ENCODE measurements at regions not wholly inside any gene's neighbourhood (a gene's known extent, or its start where the extent isn't known, plus 50 kb on each side); places are given as distances from the start of the nearest gene placed in this dataset.
A peak's percentile ranks its signal among the peaks of the same experiment; 100 is the strongest.

DNA sequence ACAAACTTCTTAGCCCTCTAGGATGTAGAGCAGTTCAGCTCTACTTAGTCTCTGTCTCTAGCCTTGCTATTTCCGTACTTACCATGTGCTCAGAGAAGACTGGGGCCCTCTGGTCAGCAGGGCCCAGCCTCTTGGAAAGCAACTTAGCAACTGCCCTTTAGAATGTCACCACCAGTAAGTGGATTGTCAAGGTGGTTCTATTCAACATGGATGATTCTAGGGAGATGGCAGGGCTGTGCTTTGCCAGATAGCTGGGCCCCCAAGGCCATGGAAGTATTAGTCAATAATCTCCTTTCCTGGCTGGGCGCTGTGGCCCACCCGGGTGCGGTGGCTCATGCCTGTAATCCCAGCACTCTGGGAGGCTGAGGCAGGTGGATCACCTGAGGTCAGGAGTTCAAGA lies 177.6 kb upstream of the MVB12B start:
- no peaks in the 10 kb centered on the region for H3K27me3 ChIP-seq

DNA sequence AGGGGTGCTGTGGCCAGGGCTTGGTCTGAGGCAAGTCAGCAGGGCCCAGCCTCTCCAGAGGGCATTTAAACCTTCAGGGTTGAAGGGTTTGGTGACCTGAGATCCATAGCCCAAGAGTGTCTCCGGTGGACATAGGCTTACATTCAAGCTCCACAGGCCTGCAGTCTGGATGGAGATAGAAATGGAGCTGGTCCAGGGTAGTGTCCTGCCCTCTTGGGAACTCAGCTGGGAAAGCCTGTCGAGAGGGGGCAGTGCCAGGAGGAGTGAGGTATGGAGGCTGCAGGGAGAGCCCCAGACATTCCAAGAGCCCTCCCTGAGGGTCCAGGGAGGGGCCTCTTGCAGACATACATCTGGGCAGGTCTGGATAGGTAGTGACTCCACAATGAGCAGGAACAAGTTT lies 177.0 kb upstream of the MVB12B start:
- DNase-seq = peak in 1 of 2 donors; percentile 15
- WGBS, 2 donors = 77% methylated on average over 2 of the region's 2 CpGs; no CpG with 5 or more reads in 1 of the 2 donors
- TF ChIP-seq POLR2AphosphoS5 (IDR thresholded peaks at IDR 0.05) (no peak), POLR2A (IDR thresholded peaks at IDR 0.05) (no peak), EP300 (IDR thresholded peaks at IDR 0.05) (no peak)
- TF ChIP-seq, protein P1, sequence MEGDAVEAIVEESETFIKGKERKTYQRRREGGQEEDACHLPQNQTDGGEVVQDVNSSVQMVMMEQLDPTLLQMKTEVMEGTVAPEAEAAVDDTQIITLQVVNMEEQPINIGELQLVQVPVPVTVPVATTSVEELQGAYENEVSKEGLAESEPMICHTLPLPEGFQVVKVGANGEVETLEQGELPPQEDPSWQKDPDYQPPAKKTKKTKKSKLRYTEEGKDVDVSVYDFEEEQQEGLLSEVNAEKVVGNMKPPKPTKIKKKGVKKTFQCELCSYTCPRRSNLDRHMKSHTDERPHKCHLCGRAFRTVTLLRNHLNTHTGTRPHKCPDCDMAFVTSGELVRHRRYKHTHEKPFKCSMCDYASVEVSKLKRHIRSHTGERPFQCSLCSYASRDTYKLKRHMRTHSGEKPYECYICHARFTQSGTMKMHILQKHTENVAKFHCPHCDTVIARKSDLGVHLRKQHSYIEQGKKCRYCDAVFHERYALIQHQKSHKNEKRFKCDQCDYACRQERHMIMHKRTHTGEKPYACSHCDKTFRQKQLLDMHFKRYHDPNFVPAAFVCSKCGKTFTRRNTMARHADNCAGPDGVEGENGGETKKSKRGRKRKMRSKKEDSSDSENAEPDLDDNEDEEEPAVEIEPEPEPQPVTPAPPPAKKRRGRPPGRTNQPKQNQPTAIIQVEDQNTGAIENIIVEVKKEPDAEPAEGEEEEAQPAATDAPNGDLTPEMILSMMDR (IDR thresholded peaks at IDR 0.05) = no peak
- Histone ChIP-seq H3K4me1 (peaks cover 0 to 13% (median 11%) of the 10 kb centered on the region in 4 donors), H3K27ac (no peak overlapping the region), H3K4me3 (no peak overlapping the region), H3K36me3 (no peaks in the 10 kb centered on the region), H3K9me3 (no peaks in the 10 kb centered on the region), H3K27me3 (no peaks in the 10 kb centered on the region)
- no peak for ATAC-seq (ENCODE audit: low FRiP score in 2 of 2)

More for the DNA sequence above, 177.6 kb upstream of the MVB12B start:
- peak in 1 of 2 donors; percentile 6 for DNase-seq
- H3K9me3 ChIP-seq = no peaks in the 10 kb centered on the region
- H3K36me3 ChIP-seq = no peaks in the 10 kb centered on the region
- no peak overlapping the region for H3K4me3 ChIP-seq
- 67 to 90% methylated on average over 3 to 4 of the region's 4 CpGs for WGBS, 2 donors
- no peak overlapping the region for H3K27ac ChIP-seq
- TF ChIP-seq POLR2A (IDR thresholded peaks at IDR 0.05) = no peak
- TF ChIP-seq, protein P1 (IDR thresholded peaks at IDR 0.05) = no peak
- peaks cover 0 to 13% (median 11%) of the 10 kb centered on the region in 4 donors for H3K4me1 ChIP-seq
- no peak for ATAC-seq (ENCODE audit: low FRiP score in 2 of 2)

DNA sequence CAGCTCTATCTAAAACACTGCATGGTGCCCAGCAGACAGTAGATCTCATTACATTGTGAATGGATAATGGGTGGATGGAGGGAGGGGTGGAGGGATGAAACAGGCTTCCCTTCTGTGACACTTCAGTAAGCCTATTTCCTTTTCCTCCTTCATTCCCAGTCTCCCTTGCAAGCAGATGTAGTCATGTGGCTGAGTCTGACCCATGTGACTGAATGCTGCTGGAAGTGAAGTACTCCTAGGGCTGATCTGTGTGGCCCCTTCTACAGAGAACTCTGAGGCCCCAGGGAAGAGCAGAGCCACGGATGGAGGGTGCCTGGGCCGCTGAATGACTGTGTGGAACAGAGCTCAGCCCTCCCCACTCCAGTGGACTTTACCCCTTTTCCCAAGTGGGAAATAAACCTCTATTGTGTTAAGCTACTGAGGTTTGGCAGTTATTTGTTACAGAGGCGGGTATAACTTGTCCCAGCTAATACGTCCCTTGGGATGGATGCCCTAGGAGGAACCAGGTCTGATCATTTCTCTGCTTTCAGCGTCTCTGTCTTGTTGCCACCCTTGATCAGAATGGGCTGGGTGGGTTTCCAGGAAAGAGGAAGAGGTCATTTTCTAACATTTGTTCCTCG lies 176.1 kb upstream of the MVB12B start:
- Histone ChIP-seq H3K4me3 (no peak overlapping the region), H3K36me3 (no peaks in the 10 kb centered on the region), H3K9me3 (no peaks in the 10 kb centered on the region), H3K27ac (no peak overlapping the region), H3K4me1 (peaks cover 0 to 13% (median 11%) of the 10 kb centered on the region in 4 donors), H3K27me3 (no peaks in the 10 kb centered on the region)
- DNase-seq (no peak), ATAC-seq (ENCODE audit: low FRiP score in 2 of 2) (no peak)
- WGBS, 2 donors = 63 to 84% methylated on average over 6 of the region's 6 CpGs
- TF ChIP-seq POLR2AphosphoS5 (IDR thresholded peaks at IDR 0.05) (no peak), EP300 (IDR thresholded peaks at IDR 0.05) (no peak), POLR2A (IDR thresholded peaks at IDR 0.05) (no peak)
- TF ChIP-seq, protein P1 (IDR thresholded peaks at IDR 0.05) = no peak

DNA sequence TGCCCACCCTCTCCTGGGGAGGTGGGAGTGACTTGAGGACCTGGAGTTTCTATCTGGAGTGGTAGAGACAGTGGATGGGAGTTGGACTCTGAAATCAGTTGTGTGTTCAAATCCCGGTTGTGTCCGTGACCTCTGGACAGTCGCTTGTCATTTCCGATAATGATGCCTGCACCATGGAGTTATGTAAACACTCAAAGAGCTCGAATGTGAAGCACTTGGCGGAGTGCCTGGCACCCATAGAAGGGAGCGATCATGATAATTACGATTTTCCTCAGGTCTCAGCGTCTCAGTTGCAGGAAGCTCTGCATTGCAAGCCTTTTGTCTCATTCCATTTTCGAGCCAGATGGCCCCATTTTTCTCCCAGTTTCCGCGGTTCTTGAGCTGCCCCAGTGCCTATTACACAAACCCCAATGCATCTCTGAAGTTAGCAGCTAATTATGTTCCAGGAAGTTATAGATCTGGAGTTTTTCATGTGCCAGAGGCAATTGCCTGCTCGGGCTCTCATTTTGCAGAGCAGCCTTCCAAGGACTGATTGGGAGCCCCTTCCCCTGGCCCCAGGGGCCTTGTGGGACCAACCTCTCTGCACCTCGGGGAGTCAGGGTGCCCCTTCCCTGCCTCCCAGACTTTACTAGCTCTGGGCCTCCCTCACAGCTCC lies 175.5 kb upstream of the MVB12B start:
- WGBS, 2 donors = 37 to 51% methylated on average over 13 of the region's 14 CpGs
- no peak for DNase-seq
- H3K4me3 ChIP-seq = peak overlapping the region in 3 of 4 donors; percentile 2 to 20 (median 9)

More for the DNA sequence above, 175.5 kb upstream of the MVB12B start:
- Histone ChIP-seq H3K27ac (no peak overlapping the region), H3K4me1 (peaks cover 0 to 13% (median 11%) of the 10 kb centered on the region in 4 donors), H3K27me3 (no peaks in the 10 kb centered on the region), H3K36me3 (no peaks in the 10 kb centered on the region), H3K9me3 (no peaks in the 10 kb centered on the region)
- TF ChIP-seq POLR2A (IDR thresholded peaks at IDR 0.05) = no peak
- TF ChIP-seq POLR2AphosphoS5 (IDR thresholded peaks at IDR 0.05) = no peak
- TF ChIP-seq EP300 (IDR thresholded peaks at IDR 0.05) = no peak
- TF ChIP-seq, protein P1 (IDR thresholded peaks at IDR 0.05) = no peak
- no peak for ATAC-seq (ENCODE audit: low FRiP score in 2 of 2)
